SK-N-SH (cell line): ENCODE measurements at regions not wholly inside any gene's neighbourhood (a gene's known extent, or its start where the extent isn't known, plus 50 kb on each side); places are given as distances from the start of the nearest gene placed in this dataset.

ENCODE experiments used
- CTCF ChIA-PET: fragments of 300-600, 350-600 bp; formaldehyde crosslinking; extraction: SDS; loops from one replicate; lab custom pipeline; 2021; lab: Yijun Ruan, JAX
- POLR2A ChIA-PET: fragments of 350-600 bp; sonication (Branson Sonifier 250); formaldehyde crosslinking; extraction: SDS; loops from one replicate; lab custom pipeline; 2020; ENCODE audit warnings: antibody characterized with exemption, inconsistent platforms; lab: Yijun Ruan, JAX
- DNase-seq: peaks from one replicate; pipeline ENCODE4 v3.0.0; 2012
- H2AFZ ChIP-seq: fragments of 200-600 bp; sonication (generic); 2 replicates; pipeline ENCODE4 v1.8.1; 2016; ENCODE audit warnings: antibody characterized with exemption, mild to moderate bottlenecking, low read depth
- H3F3A ChIP-seq: fragments of 200-600 bp; sonication (generic); replicated peaks from 2 replicates; pipeline ENCODE3; 2016; ENCODE audit warnings: antibody characterized with exemption, mild to moderate bottlenecking; ENCODE audit not compliant: insufficient read depth
- H3K27ac ChIP-seq, 2 experiments: fragments of 200-500 bp in 1 of 2; fragments of 200-600 bp in 1 of 2; sonication (Bioruptor generic) in 1 of 2; sonication (generic), shearing (Covaris generic) in 1 of 2; 2 replicates each; pipeline versions ENCODE4 v1.5.1 to v1.6.1; 2014 to 2016; ENCODE audit warnings: low read depth in 2 of 2, inconsistent platforms in 1 of 2, low read length in 1 of 2, mild to moderate bottlenecking in 1 of 2, mixed read lengths in 1 of 2
- H3K27me3 ChIP-seq: fragments of 200-600 bp; sonication (generic), shearing (Covaris generic); 2 replicates; pipeline ENCODE4 v1.6.1; 2016; ENCODE audit warnings: mixed run types; ENCODE audit not compliant: insufficient read depth
- H3K36me3 ChIP-seq, 2 experiments: fragments of 200-500 bp in 1 of 2; fragments of 200-600 bp in 1 of 2; sonication (Bioruptor generic) in 1 of 2; sonication (generic) in 1 of 2; replicated peaks in 1 of 2; 2 replicates each; pipeline versions ENCODE3 to v1.5.1; 2014 to 2016; ENCODE audit warnings: low read length in 1 of 2, mild to moderate bottlenecking in 1 of 2; ENCODE audit not compliant: insufficient read depth in 2 of 2, control insufficient read depth in 1 of 2
- H3K4me1 ChIP-seq, 2 experiments: fragments of 200-500 bp in 1 of 2; fragments of 200-600 bp in 1 of 2; sonication (Bioruptor generic) in 1 of 2; sonication (generic), shearing (Covaris generic) in 1 of 2; 2 replicates each; pipeline versions ENCODE4 v1.5.1 to v1.6.1; 2014 to 2016; ENCODE audit warnings: low read depth in 1 of 2, low read length in 1 of 2, mixed run types in 1 of 2; ENCODE audit not compliant: insufficient read depth in 2 of 2, control insufficient read depth in 1 of 2
- H3K4me2 ChIP-seq: fragments of 200-600 bp; sonication (generic), shearing (Covaris generic); 2 replicates; pipeline ENCODE4 v1.6.1; 2017; ENCODE audit warnings: mixed run types
- H3K4me3 ChIP-seq, 2 experiments: fragments of 200-500 bp in 1 of 2; fragments of 200-600 bp in 1 of 2; sonication (Bioruptor generic) in 1 of 2; sonication (generic), shearing (Covaris generic) in 1 of 2; 2 replicates each; pipeline versions ENCODE4 v1.5.1 to v1.8.1; 2014 to 2016; ENCODE audit warnings: low read depth in 2 of 2, inconsistent platforms in 1 of 2, low read length in 1 of 2, mild to moderate bottlenecking in 1 of 2, mixed read lengths in 1 of 2, moderate library complexity in 1 of 2
- H3K79me2 ChIP-seq: fragments of 200-600 bp; sonication (generic); 2 replicates; pipeline ENCODE4 v1.8.1; 2017; ENCODE audit warnings: mild to moderate bottlenecking; ENCODE audit not compliant: insufficient read depth
- H3K9ac ChIP-seq: fragments of 200-600 bp; sonication (generic); 2 replicates; pipeline ENCODE4 v1.6.1; 2017; ENCODE audit warnings: mixed run types
- H3K9me2 ChIP-seq: fragments of 200-600 bp; sonication (generic); 2 replicates; pipeline ENCODE4 v1.6.1; 2017; ENCODE audit warnings: mixed run types
- H3K9me3 ChIP-seq: fragments of 200-600 bp; sonication (generic); 2 replicates; pipeline ENCODE4 v1.6.1; 2017; ENCODE audit warnings: mixed run types, mild to moderate bottlenecking, moderate library complexity
- H4K20me1 ChIP-seq: fragments of 200-600 bp; sonication (generic); 2 replicates; pipeline ENCODE4 v1.6.1; 2017; ENCODE audit warnings: mild to moderate bottlenecking, mixed run types; ENCODE audit not compliant: insufficient read depth
- CHD2 ChIP-seq: fragments of 150-350 bp; IDR thresholded peaks from 2 replicates; pipeline ENCODE4 v1.6.1; 2018; ENCODE audit warnings: low read length; ENCODE audit not compliant: partially characterized antibody
- CTCF ChIP-seq: fragments of 200-600 bp; sonication (generic); IDR thresholded peaks from 2 replicates; pipeline ENCODE4 v1.6.1; 2017; ENCODE audit warnings: antibody characterized with exemption, mild to moderate bottlenecking, moderate library complexity
- ELF1 ChIP-seq: IDR thresholded peaks from 2 replicates; pipeline ENCODE4 v1.4.0; 2012
- EZH2phosphoT487 ChIP-seq: fragments of 200-600 bp; sonication (generic); IDR thresholded peaks from 2 replicates; pipeline ENCODE4 v1.6.1; 2017; ENCODE audit warnings: low read depth, mixed run types, mild to moderate bottlenecking, antibody characterized with exemption, moderate library complexity, borderline replicate concordance
- GABPA ChIP-seq: IDR thresholded peaks from 2 replicates; pipeline ENCODE4 v1.4.0; 2012; ENCODE audit warnings: low read depth, mild to moderate bottlenecking
- GATA2 ChIP-seq: sonication (generic); formaldehyde crosslinking; IDR thresholded peaks from 2 replicates; pipeline ENCODE4 v1.5.0; 2020; ENCODE audit warnings: mild to moderate bottlenecking, missing genetic modification reagents
- MEF2A ChIP-seq: IDR thresholded peaks from 2 replicates; pipeline ENCODE4 v1.4.0; 2012; ENCODE audit warnings: low read depth, borderline replicate concordance
- MXI1 ChIP-seq: IDR thresholded peaks from 2 replicates; pipeline ENCODE4 v1.6.1; 2012; ENCODE audit warnings: mild to moderate bottlenecking, low read depth, low read length, improper control_type of control experiment
- NRF1 ChIP-seq: IDR thresholded peaks from 2 replicates; pipeline ENCODE4 v1.6.1; 2012; ENCODE audit warnings: low read depth, mild to moderate bottlenecking, low read length
- PBX3 ChIP-seq: IDR thresholded peaks from 2 replicates; pipeline ENCODE4; 2012
- POLR2AphosphoS5 ChIP-seq: IDR thresholded peaks from 2 replicates; pipeline ENCODE4 v1.6.1; 2012; ENCODE audit warnings: low read depth, low read length
- RAD21 ChIP-seq: IDR thresholded peaks from 2 replicates; pipeline ENCODE4 v1.6.1; 2012; ENCODE audit warnings: mild to moderate bottlenecking, low read length
- RFX5 ChIP-seq: IDR thresholded peaks from 2 replicates; pipeline ENCODE4 v1.6.1; 2012; ENCODE audit warnings: mild to moderate bottlenecking, improper control_type of control experiment, low read length
- RXRA ChIP-seq: IDR thresholded peaks from 2 replicates; pipeline ENCODE4 v1.4.0; 2012; ENCODE audit warnings: low read depth, mild to moderate bottlenecking, borderline replicate concordance
- TAF1 ChIP-seq: IDR thresholded peaks from 2 replicates; pipeline ENCODE4 v1.6.1; 2012; ENCODE audit warnings: low read depth, mild to moderate bottlenecking, low read length, moderate library complexity, borderline replicate concordance
- TCF12 ChIP-seq: IDR thresholded peaks from 2 replicates; pipeline ENCODE4 v1.4.0; 2012
- TEAD4 ChIP-seq: IDR thresholded peaks from 2 replicates; pipeline ENCODE4 v1.4.0; 2012; ENCODE audit warnings: mild to moderate bottlenecking, borderline replicate concordance; ENCODE audit not compliant: insufficient read depth
- USF1 ChIP-seq: IDR thresholded peaks from 2 replicates; pipeline ENCODE4 v1.4.0; 2012; ENCODE audit warnings: low read depth, borderline replicate concordance
- USF2 ChIP-seq: fragments of 150-350 bp; IDR thresholded peaks from 2 replicates; pipeline ENCODE4 v1.6.1; 2017; ENCODE audit warnings: antibody characterized with exemption, low read length, low read depth, borderline replicate concordance
- WGBS: methylation state at CpG from one replicate; pipeline ENCODE4 v1.1.6; 2017; ENCODE audit warnings: low lambda C conversion rate; 5-methylcytosine and 5-hydroxymethylcytosine counted together
- TF ChIP-seq, protein P1 (sequence below): fragments of 150-350 bp; IDR thresholded peaks from 2 replicates; pipeline ENCODE4 v1.6.1; 2016; ENCODE audit warnings: mild to moderate bottlenecking, low read depth, low read length

DNA sequence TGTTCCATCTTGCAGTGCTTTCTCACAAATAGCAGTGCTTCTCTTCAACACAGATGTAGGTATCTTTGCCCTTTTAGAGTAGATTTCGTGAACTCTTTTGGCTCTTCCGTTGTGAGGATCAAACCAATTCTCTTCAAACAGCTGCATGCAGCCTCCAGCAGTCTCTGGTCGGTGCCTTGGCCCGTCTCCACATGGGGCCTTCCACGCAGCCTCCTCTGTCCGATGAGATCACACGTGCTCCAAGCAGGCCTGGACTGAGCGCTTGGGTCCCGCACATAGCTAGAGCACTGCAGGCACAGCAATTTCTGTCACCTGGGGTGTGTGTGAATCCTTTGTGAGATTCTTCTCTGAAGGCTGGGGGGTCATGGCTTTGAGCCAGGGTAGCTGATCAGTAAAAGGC, 82.8 kb upstream of the KCNE2 start:
- H3K4me1 ChIP-seq = peaks cover 0 to 11% of the 10 kb centered on the region in 2 experiments; a peak in 1 of 4 replicates
- H3F3A ChIP-seq = no peaks in the 10 kb centered on the region
- H3K79me2 ChIP-seq = no peaks in the 10 kb centered on the region
- no peaks in the 10 kb centered on the region for H3K9me3 ChIP-seq
- H3K4me3 ChIP-seq = no peak overlapping the region
- no peak overlapping the region for H3K27ac ChIP-seq
- H3K36me3 ChIP-seq = no peaks in the 10 kb centered on the region
- H3K4me2 ChIP-seq = no peak overlapping the region
- WGBS = 63% methylated on average over 8 of the region's 9 CpGs
- H3K9me2 ChIP-seq = no peaks in the 10 kb centered on the region
- DNase-seq = no peak
- ChIA-PET POLR2A (no interaction called here), CTCF (interaction anchor here (0.8 kb wide), 1 partner anchor 357 kb away, joined by 3 read pairs; no protein-coding TSS in a partner anchor)
- TF ChIP-seq MXI1 = no peak
- H2AFZ ChIP-seq = no peak overlapping the region
- no peaks in the 10 kb centered on the region for H4K20me1 ChIP-seq
- no peaks in the 10 kb centered on the region; the same call in 1 of the 2 replicates for H3K27me3 ChIP-seq
- no peak overlapping the region for H3K9ac ChIP-seq

DNA sequence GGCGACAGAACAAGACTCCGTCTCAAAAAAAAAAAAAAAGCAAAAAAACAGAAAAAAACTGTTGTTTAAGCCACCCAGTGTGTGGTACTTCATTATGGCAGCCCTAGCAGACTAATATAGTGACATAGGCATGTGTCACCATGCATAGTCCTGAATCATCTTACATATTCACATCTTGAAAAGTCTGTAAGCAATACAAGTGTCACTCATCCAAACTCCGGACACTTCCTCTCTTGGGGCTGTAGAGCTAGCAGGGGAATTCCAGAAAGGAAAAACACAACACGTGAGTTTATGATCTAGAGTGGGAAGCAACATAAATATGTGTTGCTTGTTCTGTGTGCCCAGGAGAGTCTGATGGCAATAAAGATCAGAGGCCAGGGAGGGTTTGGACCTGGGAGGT, 81.6 kb upstream of the KCNE2 start:
- H4K20me1 ChIP-seq = no peaks in the 10 kb centered on the region
- POLR2A ChIA-PET = no interaction called here
- no peak overlapping the region for H3K4me3 ChIP-seq
- no peaks in the 10 kb centered on the region for H3K36me3 ChIP-seq
- CTCF ChIA-PET = no interaction called here
- H2AFZ ChIP-seq = no peak overlapping the region
- no peak for DNase-seq
- TF ChIP-seq EZH2phosphoT487 (no peak), PBX3 (no peak), GABPA (no peak), USF2 (no peak), NRF1 (no peak), ELF1 (no peak), USF1 (no peak), RFX5 (no peak), CTCF (no peak), CHD2 (no peak), TEAD4 (no peak), GATA2 (CRISPR knock-in tag) (no peak), TCF12 (no peak), RAD21 (no peak), MEF2A (no peak), TAF1 (no peak), MXI1 (no peak), RXRA (no peak), POLR2AphosphoS5 (no peak)
- TF ChIP-seq, protein P1, sequence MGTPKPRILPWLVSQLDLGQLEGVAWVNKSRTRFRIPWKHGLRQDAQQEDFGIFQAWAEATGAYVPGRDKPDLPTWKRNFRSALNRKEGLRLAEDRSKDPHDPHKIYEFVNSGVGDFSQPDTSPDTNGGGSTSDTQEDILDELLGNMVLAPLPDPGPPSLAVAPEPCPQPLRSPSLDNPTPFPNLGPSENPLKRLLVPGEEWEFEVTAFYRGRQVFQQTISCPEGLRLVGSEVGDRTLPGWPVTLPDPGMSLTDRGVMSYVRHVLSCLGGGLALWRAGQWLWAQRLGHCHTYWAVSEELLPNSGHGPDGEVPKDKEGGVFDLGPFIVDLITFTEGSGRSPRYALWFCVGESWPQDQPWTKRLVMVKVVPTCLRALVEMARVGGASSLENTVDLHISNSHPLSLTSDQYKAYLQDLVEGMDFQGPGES = no peak
- H3K27me3 ChIP-seq = no peaks in the 10 kb centered on the region; the same call in 1 of the 2 replicates
- H3K4me2 ChIP-seq = no peak overlapping the region
- 57% methylated on average over 4 of the region's 4 CpGs for WGBS
- no peaks in the 10 kb centered on the region for H3K79me2 ChIP-seq
- H3K4me1 ChIP-seq = peaks cover 0 to 11% of the 10 kb centered on the region in 2 experiments; a peak in 1 of 4 replicates
- H3K9me2 ChIP-seq = no peaks in the 10 kb centered on the region
- H3K27ac ChIP-seq = no peak overlapping the region
- H3K9me3 ChIP-seq = no peaks in the 10 kb centered on the region
- no peak overlapping the region for H3K9ac ChIP-seq
- H3F3A ChIP-seq = no peaks in the 10 kb centered on the region
